NCI-H526 treated with DMSO at 0.1 percent for 48 hours (cell line): ENCODE measurements at regions not wholly inside any gene's neighbourhood (a gene's known extent, or its start where the extent isn't known, plus 50 kb on each side); places are given as distances from the start of the nearest gene placed in this dataset.

Experiments
- DNase-seq: peaks from one replicate; lab custom pipeline; 2025; lab: John Stamatoyannopoulos, UW

DNA sequence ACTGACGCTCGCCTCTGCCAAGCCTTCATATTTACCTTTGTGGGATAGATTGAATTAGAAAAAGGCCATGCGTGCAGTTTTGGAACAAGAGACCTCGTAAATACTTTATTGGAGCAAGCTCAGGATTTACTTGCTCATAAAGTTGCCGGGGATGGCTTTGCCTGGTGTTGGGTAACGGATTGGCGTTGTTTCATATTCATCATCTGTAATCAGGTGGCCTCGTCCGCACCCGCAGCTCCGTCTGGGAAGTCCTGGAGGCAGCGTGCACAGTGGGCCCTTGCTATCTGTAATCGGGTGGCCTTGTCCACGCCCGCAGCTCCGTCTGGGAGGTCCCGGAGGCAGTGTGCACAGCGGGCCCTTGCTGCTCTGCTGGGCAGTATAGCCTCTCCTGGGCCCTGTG is 1209.3 kb downstream of the BRD1 start:
- DNase-seq: no peak

DNA sequence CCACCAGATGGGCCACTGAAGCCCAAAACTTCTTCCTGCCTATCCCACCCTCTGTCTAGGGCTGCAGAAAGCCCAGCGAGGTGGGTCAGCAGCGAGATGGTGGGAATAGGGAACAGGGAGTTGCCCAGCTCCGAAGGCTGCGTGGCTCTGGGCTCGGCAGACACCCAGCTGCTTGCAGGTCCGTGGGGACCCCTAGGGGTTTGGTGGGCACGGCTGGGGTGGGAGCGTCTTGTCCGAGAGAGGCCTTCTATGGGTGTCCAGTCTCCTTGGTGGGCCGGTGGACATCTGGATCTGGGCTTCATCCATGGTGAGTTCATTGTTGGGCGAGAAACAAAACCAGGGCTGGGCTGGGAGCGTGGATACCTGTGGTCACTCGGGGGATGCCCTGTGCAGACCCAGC is 1211.0 kb downstream of the BRD1 start:
- no peak for DNase-seq

DNA sequence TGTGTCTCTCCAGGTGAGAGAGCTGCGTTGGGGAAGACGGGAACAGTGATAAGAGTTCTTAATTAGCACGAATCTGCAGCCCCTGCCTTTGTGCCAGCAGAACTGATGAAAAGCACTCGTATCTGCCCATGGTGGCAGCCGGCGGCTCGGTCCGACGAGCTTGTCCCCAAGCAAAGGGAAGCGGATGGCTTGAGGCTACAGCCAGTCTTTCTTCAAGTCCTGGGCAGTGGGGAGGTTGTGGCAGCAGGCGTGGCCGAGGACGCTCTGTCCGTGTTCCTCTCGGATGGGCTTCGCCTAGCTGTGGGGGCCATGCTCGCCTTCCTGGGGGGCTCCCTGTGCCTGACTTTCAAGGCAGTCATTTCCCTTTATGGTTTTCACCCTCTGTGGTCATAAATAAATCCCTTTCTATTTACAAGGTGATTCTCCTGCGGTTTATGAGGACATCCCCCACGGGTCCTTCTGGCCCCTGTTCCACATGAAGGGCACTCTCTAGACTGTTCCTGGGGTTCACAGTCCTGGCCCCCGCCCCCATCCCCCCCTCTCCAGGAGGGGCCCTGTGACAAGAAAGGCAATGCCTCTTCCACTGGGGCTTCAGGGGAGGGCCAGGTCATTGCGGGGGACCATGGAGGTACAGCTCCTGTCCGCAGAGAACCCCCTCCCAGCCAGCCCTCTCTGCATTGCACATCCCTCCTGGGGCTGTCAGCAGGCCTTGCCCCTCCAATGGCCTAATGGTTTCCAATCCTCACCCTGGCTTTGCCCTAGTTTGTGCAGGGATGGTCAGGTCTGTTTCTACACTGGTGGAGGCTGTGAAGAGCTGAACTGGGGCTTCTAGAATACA is 1212.3 kb downstream of the BRD1 start:
- no peak for DNase-seq

DNA sequence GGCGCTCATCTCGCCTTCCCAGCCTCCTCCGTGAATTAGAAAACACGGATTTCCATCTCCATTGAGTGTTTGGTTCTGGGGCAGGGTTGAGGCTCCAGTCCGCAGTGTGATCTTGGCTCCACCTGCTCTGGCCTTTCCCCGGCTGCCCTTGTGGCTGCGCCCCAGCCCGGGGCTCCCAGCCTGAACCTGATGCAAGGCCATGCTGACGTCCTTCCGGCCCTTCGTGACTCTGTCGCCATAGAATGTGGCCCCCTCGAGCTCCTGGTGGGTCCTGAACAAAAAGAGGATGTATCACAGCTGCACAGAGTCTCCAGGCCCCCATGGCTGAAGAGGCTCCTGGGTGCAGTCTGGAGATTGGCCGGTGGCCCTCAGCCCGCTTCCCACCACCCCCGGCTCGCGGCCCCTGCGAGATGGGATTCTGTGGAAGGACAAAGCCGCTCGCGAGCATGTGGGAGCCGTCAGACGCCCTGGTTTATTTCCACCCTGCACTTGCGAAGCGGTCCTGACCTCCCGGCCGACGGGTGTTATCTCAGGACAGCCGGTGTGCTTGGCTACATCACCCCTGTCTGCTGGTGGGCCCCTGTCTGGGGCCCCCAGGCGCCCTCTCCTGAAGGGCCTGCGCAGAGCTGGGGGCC is 1214.0 kb downstream of the BRD1 start:
- no peak for DNase-seq

DNA sequence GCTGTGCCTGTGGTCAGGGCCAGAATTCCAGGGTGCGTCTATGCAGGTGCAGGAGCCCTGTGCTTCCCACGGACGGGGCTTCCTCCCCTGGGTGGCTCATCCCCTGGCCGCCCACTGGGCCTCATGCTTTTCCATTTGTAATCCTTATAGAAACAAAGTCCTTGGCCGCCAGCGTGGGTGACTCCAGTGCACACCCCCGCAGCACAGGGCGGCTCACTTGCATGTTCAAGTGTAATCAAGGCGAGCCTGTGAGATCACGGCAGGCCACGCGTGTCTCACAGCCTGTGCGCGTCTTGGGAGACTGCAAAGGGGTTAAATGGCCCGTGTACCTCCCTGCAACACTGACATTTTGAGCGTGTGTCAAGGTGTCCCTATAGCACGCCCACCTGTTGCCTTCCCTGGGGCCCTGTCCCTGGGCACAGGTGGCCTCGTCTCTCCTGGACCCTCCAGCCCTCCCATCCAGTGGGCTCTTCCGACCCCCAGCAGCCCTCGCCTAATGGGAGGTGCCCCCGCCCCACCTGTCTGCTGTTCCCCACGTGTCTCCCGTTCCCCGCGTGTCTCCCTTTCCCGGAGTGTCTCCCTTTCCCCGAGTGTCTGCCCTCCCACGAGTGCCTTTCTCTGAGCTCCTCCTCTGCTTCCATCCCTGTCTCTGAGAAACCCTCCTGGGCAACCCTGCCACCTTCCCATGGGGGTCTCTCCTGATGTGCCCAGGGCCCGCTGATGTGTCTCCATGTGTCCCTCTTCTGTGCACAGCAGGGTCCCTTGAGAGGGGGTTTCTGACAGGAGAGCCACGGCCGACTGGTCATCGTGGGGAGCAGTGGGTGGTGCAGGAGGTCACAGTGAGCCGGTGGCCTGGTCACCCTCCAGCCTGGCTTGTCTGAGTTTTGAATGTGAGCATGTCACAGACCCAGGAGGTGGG is 1215.3 kb downstream of the BRD1 start:
- no peak for DNase-seq

DNA sequence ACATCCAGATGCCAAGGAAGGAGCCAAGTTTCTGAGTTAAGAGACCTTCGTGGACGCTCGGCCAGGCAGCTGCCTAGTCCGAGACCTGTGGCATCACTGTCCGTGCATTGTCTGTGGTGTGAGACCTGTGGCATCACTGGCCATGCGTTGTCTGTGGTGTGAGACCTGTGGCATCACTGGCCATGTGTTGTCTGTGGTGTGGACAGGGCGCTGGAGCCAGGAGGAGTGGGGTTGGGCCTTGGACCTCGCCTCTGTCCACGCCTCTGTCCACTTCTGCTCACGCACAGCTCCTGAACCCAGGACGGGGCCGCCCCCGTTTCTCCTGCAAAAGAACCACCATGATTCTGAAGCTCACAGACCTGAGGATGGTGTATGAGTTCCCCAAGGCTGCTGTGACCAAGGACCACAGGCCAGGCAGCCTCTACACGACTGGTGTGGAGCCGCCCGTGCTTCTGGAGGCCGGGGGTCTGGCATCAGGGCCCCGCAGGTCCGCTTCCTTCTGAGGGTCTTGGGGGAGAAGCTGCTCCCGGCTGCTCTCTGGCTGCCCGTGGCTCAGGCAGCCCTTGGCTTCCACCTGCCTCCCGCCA is 1218.3 kb downstream of the BRD1 start:
- DNase-seq: no peak

DNA sequence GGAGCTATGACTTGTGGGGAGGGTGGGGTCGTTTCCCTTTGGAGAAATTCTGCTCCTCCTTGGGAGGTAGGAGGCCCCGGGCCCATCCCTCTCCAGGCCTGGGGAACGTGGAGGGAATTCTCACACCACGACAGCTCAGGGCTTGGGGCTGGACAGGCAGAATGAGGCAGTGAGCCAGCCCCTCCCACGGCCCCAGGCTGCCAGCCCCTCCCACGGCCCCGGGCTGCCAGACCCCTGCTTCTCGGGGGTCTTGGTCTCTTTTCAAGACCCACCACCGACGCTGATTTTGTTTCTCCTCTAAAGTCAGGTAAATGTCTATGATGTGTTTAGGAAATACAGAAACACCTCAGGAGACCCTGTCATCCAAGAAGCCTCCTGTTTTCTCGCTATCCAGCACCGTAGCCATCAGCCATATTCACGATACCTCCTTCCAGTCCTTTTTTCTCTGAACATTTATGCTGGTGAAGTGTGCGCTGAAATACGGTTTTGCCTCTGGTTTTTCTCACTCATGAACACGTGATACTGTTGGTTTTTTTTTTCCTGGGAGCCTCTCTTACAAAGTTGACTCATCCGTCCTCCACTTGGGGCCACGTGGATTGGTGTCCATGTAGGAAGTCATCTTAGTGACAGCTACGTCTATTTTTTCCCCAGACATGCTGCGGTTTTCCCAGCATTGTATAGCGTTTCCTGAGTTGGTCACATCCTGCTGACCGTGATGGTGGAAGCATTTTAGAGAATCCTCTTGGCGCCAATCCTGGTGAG is 1219.6 kb downstream of the BRD1 start:
- no peak for DNase-seq

DNA sequence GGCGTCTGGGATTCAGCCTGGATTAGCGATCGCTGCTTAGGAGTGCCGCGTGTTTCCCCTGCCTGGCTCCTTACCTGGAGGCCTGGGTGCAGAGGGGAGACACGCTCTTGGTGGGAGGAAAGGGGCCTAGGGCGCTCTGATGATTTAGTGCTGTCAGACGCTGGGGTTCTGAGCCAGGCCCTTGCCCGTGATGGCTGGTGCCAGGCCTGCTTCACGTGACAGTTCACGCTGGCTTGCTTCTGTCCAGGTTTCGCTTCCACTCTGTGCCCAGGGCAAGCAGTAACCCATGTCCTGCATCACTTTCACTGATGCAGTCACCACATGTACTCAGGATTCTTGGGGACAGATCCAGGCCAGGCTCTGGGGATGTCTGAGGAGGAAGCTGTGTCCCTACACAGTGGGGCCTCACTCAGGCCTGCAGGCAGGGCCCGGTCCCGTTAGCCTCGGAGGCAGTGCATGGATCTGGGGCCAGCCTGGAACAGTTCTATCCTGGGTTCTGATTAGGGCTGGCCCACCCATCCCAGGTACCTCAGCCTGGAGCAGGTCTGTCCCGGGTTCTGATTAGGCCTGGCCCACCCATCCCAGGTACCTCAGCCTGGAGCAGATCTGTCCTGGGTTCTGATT is 1220.9 kb downstream of the BRD1 start:
- no peak for DNase-seq

DNA sequence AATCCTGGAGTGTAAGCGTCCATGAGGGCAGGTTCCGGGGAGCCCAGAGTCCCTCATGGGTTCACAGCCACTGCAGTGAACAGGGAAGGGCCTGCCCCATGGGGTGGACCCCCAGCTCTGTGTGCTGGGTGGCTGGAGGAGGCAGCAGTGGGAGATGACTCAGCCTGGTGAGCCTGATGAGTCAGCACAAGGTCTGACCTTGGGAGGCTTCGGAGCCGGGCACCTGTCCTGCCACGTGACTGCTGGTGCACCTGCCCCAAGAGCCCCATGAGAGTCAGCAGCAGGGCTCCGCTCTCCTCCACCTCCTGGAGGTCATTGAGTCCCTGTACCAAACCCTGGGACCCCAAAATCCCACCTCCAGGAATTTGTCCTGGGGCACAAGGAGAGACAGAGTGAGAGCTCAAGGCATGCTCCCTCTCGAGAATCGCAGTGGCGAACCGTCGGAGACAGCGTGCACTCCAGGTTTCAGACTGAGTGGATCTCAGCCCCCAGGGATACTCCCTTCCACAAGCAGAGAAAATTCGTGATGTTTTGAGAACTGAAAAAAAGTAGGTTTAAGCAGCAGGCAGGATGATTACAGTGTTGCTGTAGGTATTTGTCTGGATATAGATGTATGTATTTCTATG is 1221.7 kb downstream of the BRD1 start:
- DNase-seq: no peak

DNA sequence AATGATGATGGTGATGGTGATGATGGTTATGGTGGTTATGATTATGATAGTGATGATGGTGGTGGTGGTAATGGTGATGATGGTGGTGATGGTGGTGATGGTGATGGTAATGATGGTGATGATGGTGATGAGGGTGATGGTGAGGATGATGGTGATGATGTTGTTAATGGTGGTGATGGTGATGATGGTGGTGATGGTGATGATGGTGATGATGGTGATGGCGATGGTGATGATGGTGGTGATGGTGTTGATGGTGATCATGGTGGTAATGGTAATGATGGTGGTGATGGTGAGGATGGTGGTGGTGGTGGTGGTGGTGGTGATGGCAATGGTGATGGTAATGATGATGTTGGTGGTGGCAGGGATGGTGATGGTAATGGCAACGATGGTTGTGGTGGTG is 1222.5 kb downstream of the BRD1 start:
- DNase-seq: no peak

DNA sequence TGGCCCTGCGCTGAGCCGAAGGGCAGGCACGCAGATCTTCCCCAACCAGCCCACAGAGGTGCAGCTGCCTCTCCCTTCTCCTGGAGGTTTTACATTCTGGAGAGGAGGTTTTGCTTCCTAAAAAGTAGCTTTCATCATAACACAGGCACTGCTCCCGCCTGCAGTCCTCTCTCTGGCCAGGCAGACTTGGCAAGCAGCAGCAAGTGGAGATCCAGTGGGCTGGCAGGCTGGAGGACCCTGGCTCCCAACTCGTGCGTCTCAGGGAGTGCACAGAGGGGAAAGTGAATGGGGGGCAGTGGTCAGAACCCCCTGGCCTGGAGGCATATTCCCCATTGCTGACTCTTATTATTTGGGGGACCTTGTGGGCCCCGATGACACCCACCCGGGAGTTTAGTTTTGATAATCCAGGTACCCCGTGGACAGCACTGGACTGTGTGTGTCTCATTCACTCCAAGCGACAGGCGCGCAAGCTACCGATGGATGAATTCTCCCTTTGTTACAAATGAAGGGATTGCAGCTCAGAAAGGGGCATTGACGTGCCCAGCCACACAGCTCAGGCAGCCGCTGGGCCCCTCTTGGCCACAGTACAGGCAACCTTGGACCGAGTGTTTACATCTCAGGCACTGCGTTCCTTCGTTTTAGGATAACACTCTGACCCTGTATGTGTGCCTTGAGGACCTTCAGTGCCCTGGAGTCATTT is 1223.9 kb downstream of the BRD1 start:
- no peak for DNase-seq

DNA sequence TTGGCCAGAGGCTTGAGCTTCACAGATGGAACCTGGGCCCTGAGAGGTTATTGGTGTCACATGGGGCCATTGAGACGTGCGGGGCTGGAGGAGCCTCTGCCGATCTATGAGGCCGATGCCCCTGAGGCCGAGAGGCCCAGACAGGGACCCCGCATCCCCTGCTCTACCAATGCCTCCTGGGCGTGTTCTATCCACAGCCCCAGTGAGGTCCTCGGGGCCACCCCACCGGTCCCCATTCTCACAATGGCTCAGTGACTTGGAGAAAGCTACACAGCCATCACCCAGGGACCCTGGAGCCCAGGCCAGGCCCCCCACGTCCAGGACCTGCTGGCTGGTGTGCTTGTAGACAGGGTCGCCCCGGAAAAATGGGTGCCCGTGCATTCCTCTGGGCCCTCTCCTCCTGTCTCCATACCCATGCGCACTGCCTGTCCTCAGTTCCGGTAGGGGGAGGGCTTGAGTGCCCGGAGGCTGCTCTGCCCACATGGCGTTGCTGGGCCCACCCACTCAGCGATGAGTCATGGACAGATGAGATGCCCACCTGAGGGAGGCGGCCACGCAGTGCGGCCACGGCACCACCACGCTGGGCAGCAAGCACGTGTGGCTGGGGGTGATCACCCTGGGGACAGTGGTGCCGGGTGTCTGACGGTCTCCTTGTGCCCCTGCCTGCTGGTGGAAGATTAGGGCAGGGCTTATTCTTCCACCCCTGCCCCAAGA is 1224.7 kb downstream of the BRD1 start:
- no peak for DNase-seq

DNA sequence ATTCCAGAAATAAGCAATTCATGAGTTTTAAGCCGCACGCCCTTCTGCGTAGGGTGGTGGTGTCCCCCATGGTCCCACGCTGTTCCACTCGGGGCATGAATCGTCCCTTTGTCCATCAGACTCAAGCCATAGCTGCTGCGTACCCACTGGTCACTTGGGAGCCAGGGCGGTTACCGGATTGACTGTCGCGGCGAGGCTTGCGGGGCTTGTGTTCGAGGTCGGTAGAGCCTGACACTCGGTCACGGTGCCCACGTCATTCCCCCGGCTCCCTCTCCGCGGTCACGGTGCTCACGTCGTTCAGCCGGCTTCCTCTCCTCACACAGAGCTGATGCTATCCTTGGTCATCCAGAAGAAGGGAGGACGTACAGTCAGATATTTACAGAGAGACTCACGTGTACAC is 1227.0 kb downstream of the BRD1 start:
- no peak for DNase-seq

DNA sequence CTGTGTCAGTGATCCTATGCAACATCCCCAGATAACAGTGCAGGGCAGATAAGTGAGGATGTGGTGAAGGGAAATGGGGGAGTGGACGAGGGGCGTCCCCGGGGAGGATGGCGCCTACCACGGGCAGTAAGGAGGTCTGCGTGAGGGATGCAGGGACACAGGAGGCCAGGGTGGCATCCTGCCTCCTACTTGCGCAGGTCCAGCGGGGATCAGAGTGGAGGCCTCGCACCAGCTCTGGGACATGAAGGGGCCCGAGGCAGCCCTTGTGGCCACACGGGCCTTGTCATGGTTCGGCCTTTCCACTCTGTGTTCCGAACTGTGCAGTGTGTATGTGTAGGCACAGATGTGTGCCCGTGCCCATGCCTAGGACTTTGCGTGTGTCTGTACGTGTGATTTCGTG is 1227.5 kb downstream of the BRD1 start:
- DNase-seq: no peak

DNA sequence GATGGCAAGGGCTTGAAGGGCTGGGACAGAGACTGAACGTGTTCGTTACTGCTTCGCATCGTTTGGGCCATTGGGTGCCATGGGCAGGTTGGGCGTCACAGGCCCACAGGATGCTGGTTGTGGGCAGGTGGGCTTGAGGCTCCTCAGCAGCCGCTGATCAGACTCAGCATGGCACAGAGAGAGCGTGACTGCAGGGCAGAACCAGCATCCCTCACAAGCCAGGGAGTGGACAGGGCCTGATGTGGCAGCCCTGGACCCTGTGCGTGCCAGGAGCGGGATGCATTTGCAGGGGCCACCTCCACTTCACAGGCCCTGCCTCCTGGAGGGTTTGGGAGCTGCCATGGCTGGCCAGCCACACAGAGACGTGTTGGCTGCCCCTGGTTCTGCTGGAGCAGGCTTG is 1228.3 kb downstream of the BRD1 start:
- DNase-seq: no peak

DNA sequence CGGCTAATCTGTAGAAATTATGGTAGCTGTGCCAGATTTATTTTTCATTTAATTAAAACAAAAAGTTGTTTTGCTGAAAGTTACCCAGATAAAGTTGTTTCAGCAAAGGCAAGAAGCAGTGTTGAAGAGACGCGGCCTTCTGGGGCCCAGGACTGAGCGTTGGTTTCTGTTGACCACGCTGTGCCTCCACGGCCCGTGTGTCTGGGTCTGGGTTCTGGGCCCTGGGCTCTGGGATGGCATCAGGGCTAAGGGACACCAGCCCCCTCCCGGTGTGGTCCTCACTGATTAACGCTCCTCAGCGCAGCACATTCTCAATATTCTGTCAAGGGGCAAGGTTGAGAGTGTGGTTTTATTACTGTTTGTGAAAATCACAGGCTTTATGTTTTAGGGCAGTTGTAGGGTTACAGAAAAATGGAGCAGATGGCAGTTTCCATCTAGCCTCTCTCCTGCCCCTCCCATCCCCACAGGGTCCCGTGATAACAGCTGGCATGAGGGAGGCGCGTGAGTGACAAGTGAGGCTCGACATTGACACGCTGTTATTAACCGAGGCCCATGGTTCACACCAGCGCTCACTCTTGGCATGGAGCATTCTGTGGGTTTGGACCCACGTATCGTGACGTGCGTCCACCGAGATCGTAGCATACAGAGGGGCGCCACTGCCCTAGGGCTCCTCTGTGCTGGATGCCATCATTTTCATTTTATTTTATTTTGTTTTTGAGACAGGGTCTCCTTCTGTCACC is 1231.4 kb downstream of the BRD1 start:
- DNase-seq: no peak

DNA sequence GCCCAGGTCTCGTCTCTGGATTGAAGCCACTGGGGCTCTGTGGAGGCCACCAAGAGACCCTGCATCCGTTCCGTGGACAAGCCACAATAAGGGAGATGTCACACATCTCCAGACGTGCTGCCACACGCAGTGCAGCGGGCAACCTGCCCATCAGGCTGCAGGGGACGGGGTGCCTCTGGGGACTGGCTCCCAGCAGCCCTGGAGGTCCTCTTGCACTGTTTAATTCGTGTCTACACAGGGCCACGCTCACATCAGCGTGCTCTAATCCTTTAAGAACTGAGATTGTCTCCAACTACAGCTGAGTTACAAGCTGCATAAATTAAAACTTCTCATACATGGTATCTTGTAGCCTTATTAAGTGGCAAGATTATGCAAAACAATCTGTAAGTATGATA is 1232.2 kb downstream of the BRD1 start:
- no peak for DNase-seq

DNA sequence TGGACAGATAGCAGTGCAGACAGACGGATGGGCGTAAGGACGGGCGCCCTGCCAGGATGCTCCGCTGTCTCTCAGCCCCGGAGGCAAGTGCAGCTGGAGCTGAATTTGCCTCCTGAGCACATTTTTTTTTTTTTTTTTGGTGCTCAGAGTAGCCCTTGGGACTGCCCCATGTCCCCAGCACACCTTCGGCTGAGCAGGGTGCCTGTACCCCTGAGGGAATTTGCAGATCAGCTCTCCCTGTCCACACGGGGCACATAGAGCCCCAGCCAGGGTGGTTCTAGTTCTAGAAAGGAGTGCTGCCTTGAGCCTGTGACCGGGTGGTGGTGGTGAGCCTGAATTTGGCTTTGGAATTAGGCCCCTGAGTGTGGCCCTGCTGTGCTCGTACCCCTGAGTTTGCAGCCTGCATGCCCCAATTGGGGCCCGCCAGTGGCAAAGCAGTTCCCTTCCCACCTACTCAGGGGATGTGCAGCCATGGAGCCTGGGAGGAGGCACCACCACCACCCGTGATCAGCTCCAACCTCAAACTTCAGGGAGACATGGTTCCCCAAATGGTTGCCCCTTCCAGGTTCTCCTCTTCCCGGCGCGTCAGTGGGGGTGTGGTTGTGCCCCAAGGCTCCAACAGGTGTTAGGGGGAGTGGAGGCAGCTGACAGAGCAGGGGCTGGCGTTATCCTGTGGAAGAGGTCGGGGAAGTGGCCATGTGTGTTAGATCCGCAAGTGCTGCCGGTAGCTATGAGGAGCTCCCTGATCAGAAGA is 1232.7 kb downstream of the BRD1 start:
- no peak for DNase-seq
